VCaP (cell line): ENCODE measurements at regions not wholly inside any gene's neighbourhood (a gene's known extent, or its start where the extent isn't known, plus 50 kb on each side); places are given as distances from the start of the nearest gene placed in this dataset.

Source experiments
- H3K27ac ChIP-seq: fragments of 450-650 bp; 2 replicates; pipeline ENCODE4 v1.5.1; 2017
- TF ChIP-seq, protein P1 (sequence below): fragments of 450-650 bp; conservative IDR thresholded peaks from 2 replicates; pipeline ENCODE4 v1.5.1; 2017; ENCODE audit warnings: mild to moderate bottlenecking, moderate library complexity

DNA sequence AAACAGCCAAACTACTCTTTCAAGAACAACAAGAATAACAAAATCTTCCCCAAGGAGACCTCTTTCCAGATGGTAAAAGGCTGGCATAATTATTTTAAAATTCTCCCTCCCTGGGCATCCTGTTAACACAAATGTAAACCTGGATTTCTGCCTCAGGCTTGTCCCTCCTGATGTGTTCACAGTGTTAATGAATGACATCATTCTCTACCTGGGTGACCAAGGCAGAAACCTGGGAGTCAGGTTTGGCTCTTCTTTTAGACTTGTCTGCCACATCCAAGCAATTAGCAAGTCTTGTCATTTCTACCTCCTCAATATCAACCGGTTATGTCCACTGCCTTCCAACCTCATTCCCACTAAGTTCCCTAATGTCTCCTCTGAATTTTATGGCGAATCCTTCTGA, 368.7 kb upstream of the TBL1XR1 start:
- TF ChIP-seq, protein P1, sequence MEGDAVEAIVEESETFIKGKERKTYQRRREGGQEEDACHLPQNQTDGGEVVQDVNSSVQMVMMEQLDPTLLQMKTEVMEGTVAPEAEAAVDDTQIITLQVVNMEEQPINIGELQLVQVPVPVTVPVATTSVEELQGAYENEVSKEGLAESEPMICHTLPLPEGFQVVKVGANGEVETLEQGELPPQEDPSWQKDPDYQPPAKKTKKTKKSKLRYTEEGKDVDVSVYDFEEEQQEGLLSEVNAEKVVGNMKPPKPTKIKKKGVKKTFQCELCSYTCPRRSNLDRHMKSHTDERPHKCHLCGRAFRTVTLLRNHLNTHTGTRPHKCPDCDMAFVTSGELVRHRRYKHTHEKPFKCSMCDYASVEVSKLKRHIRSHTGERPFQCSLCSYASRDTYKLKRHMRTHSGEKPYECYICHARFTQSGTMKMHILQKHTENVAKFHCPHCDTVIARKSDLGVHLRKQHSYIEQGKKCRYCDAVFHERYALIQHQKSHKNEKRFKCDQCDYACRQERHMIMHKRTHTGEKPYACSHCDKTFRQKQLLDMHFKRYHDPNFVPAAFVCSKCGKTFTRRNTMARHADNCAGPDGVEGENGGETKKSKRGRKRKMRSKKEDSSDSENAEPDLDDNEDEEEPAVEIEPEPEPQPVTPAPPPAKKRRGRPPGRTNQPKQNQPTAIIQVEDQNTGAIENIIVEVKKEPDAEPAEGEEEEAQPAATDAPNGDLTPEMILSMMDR, result no peak
- H3K27ac ChIP-seq, result no peak overlapping the region

DNA sequence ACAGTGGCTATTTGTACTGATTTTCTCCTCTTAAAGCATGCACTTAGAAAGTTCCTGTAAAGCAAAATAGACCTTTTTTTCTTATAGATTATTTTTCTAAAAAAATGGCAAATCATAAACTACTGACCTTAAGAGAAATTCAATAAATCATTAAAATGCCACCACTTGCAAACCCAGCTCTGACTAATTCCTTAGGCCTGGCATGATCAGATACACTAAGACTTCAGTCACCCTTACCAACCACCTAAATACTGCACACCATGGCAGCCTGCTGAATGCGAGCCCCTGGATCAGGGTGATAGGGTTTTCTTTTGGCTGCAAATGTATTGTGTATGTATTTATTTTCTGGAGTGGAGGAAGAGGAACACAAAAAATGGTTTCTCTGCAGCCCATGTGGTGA, 370.6 kb upstream of the TBL1XR1 start:
- TF ChIP-seq, protein P1, result no peak
- no peak overlapping the region for H3K27ac ChIP-seq

DNA sequence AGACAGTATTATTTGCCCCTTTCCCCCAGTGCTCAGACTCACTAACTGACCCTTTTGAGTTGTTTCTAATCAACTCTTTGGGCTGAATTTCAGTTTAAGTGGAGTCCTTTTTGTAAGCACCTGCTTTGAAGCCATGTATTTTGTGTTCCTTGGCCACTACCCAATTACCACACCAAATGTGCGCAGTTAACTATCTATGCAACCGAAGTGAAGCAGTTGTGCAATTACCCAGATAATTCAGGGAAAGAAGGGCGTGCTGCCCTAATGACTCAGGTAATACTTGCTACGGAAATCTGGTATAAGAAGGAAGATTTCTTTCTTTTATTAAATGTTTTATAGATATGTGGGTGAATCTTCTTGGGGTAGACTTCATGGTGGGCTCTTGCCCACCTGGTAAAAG, 371.9 kb upstream of the TBL1XR1 start:
- H3K27ac ChIP-seq, result no peak overlapping the region
- TF ChIP-seq, protein P1, result no peak

DNA sequence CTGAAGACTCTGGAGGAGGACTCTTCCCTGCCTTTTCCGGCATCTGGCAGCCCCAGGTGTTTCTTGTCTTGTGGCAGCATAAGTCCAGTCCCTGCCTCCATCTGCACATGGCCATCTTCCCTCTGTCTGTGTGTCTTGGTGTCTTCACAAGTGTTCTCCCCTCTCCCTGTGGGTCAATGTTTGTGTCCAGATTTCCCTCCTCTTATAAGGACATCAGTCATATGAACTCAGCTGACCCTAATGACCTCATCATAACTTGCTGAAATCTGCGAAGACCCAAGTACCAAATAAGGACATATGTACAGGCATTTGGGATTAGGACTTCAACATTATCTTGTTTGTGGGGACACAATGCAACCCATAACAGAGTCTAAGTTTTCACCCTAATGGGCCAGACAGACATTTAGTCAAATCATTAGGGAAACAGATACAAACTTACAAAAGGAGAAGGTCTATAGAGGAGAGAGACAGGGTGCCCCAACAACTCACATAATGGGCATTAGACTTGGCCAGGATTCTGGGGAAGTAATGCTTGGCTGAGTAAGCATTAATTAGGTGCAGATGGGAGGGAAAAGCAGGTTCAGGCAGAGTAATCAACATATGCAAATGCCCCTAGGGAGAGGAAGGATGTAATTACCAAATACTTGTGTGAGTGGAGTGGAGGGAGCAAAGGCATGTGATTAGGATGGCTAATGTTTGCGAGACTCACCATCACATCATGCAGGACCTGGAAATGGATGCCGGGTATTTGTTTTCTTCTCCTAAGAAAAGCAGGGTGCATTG, 372.8 kb upstream of the TBL1XR1 start:
- TF ChIP-seq, protein P1, result no peak
- no peak overlapping the region for H3K27ac ChIP-seq

DNA sequence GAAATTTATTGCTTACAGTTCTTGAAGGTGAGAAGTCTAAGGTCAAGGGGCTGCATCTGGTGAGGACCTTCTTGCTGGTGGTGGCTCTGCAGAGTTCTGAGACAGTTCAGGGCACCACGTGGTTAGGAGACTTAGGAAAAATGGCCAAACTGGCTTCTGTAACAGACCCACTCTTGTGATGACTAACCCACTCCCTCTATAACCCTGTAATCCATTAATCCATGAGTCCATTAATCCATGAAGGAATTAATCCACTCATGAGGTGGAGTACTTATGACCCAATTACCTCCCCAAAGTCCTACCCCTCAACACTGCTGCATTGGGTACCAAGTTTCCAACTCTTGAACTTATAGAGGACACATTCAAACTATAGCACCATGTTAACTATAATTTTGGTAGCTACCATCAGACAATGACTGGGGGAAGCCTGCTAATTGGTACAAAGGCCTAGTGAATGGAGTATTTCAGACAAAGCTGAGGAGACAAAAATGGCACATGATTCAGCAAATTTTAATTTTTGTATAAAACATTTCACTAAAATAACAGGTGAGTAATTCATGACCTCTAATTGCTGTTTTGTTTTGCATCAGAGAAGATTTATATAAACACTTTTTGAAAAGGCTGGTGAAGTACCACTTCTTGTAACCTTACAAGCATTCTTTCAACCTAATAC, 374.1 kb upstream of the TBL1XR1 start:
- no peak overlapping the region for H3K27ac ChIP-seq
- TF ChIP-seq, protein P1, result no peak

DNA sequence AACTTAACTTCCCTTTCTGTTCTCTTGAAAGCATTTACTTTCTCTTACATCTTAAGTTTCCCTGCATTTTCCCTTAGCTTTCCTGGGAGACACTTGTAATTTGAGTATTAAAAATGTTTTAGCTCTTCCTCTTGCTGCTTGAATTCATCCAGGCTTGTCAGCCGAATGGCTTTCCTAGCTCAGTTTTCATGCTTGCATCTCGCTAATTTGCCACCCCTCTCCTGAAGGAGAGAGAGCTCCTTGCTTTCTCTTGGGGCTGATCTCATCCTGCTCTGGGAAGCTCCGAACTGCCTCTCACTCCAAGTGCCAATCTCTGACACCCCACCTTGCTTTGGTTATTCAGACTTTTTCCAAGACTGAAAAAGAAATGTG, 374.6 kb upstream of the TBL1XR1 start:
- TF ChIP-seq, protein P1, result no peak
- H3K27ac ChIP-seq, result no peak overlapping the region

DNA sequence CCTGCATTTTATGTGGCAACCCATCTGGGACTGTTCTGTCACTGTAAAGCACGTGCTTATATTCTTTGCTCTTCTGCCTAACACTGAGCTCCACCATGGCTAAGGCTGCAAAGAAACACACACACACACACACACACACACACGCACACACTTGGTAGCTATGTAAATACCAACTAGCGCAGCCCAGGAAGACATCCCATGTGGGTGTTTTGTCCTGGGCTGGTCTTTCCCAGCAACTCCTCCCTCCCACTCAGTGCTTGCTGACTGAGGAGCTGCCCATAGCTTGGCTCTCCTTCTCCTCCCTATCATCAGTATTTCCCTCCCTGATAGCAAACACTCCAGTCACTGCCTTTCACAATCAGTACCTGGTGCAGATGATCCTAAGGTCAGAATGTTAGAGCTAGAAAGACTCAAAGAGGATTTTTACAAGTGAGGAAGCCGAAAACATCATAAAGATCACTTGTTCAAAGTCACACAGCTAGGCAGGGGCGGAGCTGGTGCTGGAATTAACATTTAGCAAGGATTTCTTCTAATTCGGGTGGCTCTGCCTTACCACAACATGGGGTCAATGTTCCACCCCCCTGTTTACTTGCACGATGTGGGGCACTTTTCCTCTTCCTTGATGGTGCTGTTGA, 377.1 kb upstream of the TBL1XR1 start:
- TF ChIP-seq, protein P1, result no peak
- peak overlapping the region; percentile 53 for H3K27ac ChIP-seq
